IPS-18a (cell line): ENCODE measurements at regions not wholly inside any gene's neighbourhood (a gene's known extent, or its start where the extent isn't known, plus 50 kb on each side); places are given as distances from the start of the nearest gene placed in this dataset.
"Not testable (repeated sequence)": the region's sequence is repeated elsewhere in the genome, so short reads cannot be mapped to it uniquely, and the experiment has no call there.

ENCODE experiments used
- H3K27ac ChIP-seq: one replicate; pipeline ENCODE4 v1.5.1; 2013; ENCODE audit warnings: low read length
- H3K27me3 ChIP-seq: one replicate; pipeline ENCODE4 v1.6.1; 2013; ENCODE audit warnings: mild to moderate bottlenecking, low read length; ENCODE audit not compliant: control insufficient read depth, insufficient read depth
- H3K36me3 ChIP-seq: one replicate; pipeline ENCODE4 v1.6.1; 2013; ENCODE audit warnings: low read depth, low read length; ENCODE audit not compliant: control insufficient read depth
- H3K4me1 ChIP-seq: one replicate; pipeline ENCODE4 v1.6.1; 2013; ENCODE audit warnings: low read depth, low read length; ENCODE audit not compliant: control insufficient read depth
- H3K4me3 ChIP-seq: one replicate; pipeline ENCODE4 v1.5.1; 2013; ENCODE audit warnings: low read length
- H3K9ac ChIP-seq: one replicate; pipeline ENCODE4 v1.6.1; 2013; ENCODE audit warnings: mild to moderate bottlenecking, low read length, moderate library complexity
- H3K9me3 ChIP-seq: one replicate; pipeline ENCODE4 v1.6.1; 2013; ENCODE audit warnings: low read depth, low read length; ENCODE audit not compliant: control insufficient read depth

GRCh38 chr1:177426497-177426896, 255.7 kb downstream of the BRINP2 start:
- no peaks in the 10 kb centered on the region for H3K4me1 ChIP-seq
- H3K27me3 ChIP-seq, result no peaks in the 10 kb centered on the region
- H3K9me3 ChIP-seq, result no peaks in the 10 kb centered on the region
- H3K27ac ChIP-seq, result no peak overlapping the region
- no peak overlapping the region for H3K4me3 ChIP-seq
- H3K36me3 ChIP-seq, result no peaks in the 10 kb centered on the region
- H3K9ac ChIP-seq, result no peak overlapping the region

GRCh38 chr1:177425199-177425598, 254.4 kb downstream of the BRINP2 start:
- H3K36me3 ChIP-seq, result no peaks in the 10 kb centered on the region
- H3K9ac ChIP-seq, result no peak overlapping the region
- no peaks in the 10 kb centered on the region for H3K4me1 ChIP-seq
- H3K4me3 ChIP-seq, result no peak overlapping the region
- no peak overlapping the region for H3K27ac ChIP-seq
- H3K27me3 ChIP-seq, result no peaks in the 10 kb centered on the region
- no peaks in the 10 kb centered on the region for H3K9me3 ChIP-seq

GRCh38 chr1:177424744-177425143, 254.0 kb downstream of the BRINP2 start:
- Histone ChIP-seq H3K9me3 (no peaks in the 10 kb centered on the region), H3K4me1 (no peaks in the 10 kb centered on the region), H3K27ac (no peak overlapping the region), H3K36me3 (no peaks in the 10 kb centered on the region), H3K27me3 (no peaks in the 10 kb centered on the region), H3K4me3 (no peak overlapping the region), H3K9ac (no peak overlapping the region)

GRCh38 chr1:177423090-177423489, 252.3 kb downstream of the BRINP2 start:
- H3K27me3 ChIP-seq, result no peaks in the 10 kb centered on the region
- no peaks in the 10 kb centered on the region for H3K9me3 ChIP-seq
- no peak overlapping the region for H3K4me3 ChIP-seq
- no peaks in the 10 kb centered on the region for H3K4me1 ChIP-seq
- no peak overlapping the region for H3K27ac ChIP-seq
- H3K36me3 ChIP-seq, result no peaks in the 10 kb centered on the region
- no peak overlapping the region for H3K9ac ChIP-seq

GRCh38 chr1:177413982-177414596, 243.3 kb downstream of the BRINP2 start:
- Histone ChIP-seq H3K27ac (no peak overlapping the region), H3K4me3 (no peak overlapping the region), H3K4me1 (peaks cover 6% of the 10 kb centered on the region), H3K36me3 (no peaks in the 10 kb centered on the region), H3K9me3 (no peaks in the 10 kb centered on the region), H3K27me3 (no peaks in the 10 kb centered on the region), H3K9ac (no peak overlapping the region)

GRCh38 chr1:177411381-177411780, 240.6 kb downstream of the BRINP2 start:
- peaks cover 6% of the 10 kb centered on the region for H3K4me1 ChIP-seq
- no peak overlapping the region for H3K4me3 ChIP-seq
- H3K9ac ChIP-seq, result no peak overlapping the region
- H3K36me3 ChIP-seq, result no peaks in the 10 kb centered on the region
- H3K27ac ChIP-seq, result no peak overlapping the region
- peaks cover 5% of the 10 kb centered on the region for H3K9me3 ChIP-seq
- no peaks in the 10 kb centered on the region for H3K27me3 ChIP-seq

- Histone ChIP-seq H3K9ac (no peak overlapping the region), H3K27me3 (no peaks in the 10 kb centered on the region)
These were observed 239.5 kb downstream of the BRINP2 start for GRCh38 chr1:177410179-177410766.

GRCh38 chr1:177406323-177406722, 235.6 kb downstream of the BRINP2 start:
- not testable (repeated sequence) for H3K27me3 ChIP-seq, H3K4me1 ChIP-seq, H3K36me3 ChIP-seq, H3K9ac ChIP-seq, H3K4me3 ChIP-seq, H3K27ac ChIP-seq, H3K9me3 ChIP-seq

More at GRCh38 chr1:177410179-177410766, 239.5 kb downstream of the BRINP2 start:
- H3K4me1 ChIP-seq, result peaks cover 6% of the 10 kb centered on the region
- no peaks in the 10 kb centered on the region for H3K36me3 ChIP-seq
- peaks cover 5% of the 10 kb centered on the region for H3K9me3 ChIP-seq
- no peak overlapping the region for H3K27ac ChIP-seq
- H3K4me3 ChIP-seq, result no peak overlapping the region

GRCh38 chr1:177392336-177392735, 221.6 kb downstream of the BRINP2 start:
- H3K9ac ChIP-seq, result no peak overlapping the region
- no peaks in the 10 kb centered on the region for H3K27me3 ChIP-seq
- no peaks in the 10 kb centered on the region for H3K4me1 ChIP-seq
- no peaks in the 10 kb centered on the region for H3K36me3 ChIP-seq
- H3K27ac ChIP-seq, result no peak overlapping the region
- H3K4me3 ChIP-seq, result no peak overlapping the region
- no peaks in the 10 kb centered on the region for H3K9me3 ChIP-seq

- no peaks in the 10 kb centered on the region for H3K36me3 ChIP-seq
- no peak overlapping the region for H3K9ac ChIP-seq
- no peak overlapping the region for H3K4me3 ChIP-seq
- H3K9me3 ChIP-seq, result no peaks in the 10 kb centered on the region
- H3K27ac ChIP-seq, result no peak overlapping the region
- H3K4me1 ChIP-seq, result no peaks in the 10 kb centered on the region
- H3K27me3 ChIP-seq, result no peaks in the 10 kb centered on the region
These were observed 215.3 kb downstream of the BRINP2 start for GRCh38 chr1:177385760-177386698.

GRCh38 chr1:177384461-177384860, 213.7 kb downstream of the BRINP2 start:
- no peak overlapping the region for H3K9ac ChIP-seq
- H3K27me3 ChIP-seq, result no peaks in the 10 kb centered on the region
- no peak overlapping the region for H3K27ac ChIP-seq
- H3K9me3 ChIP-seq, result no peaks in the 10 kb centered on the region
- no peak overlapping the region for H3K4me3 ChIP-seq
- no peaks in the 10 kb centered on the region for H3K36me3 ChIP-seq
- H3K4me1 ChIP-seq, result no peaks in the 10 kb centered on the region
